Suprapubic skin (tissue), 4 donors: ENCODE measurements at regions not wholly inside any gene's neighbourhood (a gene's known extent, or its start where the extent isn't known, plus 50 kb on each side); places are given as distances from the start of the nearest gene placed in this dataset.

Source experiments
- DNase-seq, 2 donors: peaks; one replicate each; pipeline ENCODE4 v3.0.0-alpha.2; 2019; ENCODE audit warnings: low spot score in 2 of 2
- H3K27ac ChIP-seq: fragments of 200-600 bp; sonication (generic); one replicate; pipeline ENCODE4 v1.5.1; 2019
- H3K27me3 ChIP-seq: fragments of 200-600 bp; sonication (generic); one replicate; pipeline ENCODE4 v1.5.1; 2019
- H3K36me3 ChIP-seq: fragments of 200-600 bp; sonication (generic); one replicate; pipeline ENCODE4 v1.5.1; 2019
- H3K4me1 ChIP-seq: fragments of 200-600 bp; sonication (generic); one replicate; pipeline ENCODE4 v1.5.1; 2019
- H3K4me3 ChIP-seq: fragments of 200-600 bp; sonication (generic); one replicate; pipeline ENCODE4 v1.5.1; 2019; ENCODE audit warnings: mild to moderate bottlenecking
- H3K9me3 ChIP-seq: fragments of 200-600 bp; sonication (generic); one replicate; pipeline ENCODE4 v1.5.1; 2019
- CTCF ChIP-seq, 2 donors: fragments of 200-600 bp in 1 of 2; fragments of 450-650 bp in 1 of 2; sonication (generic) in 1 of 2; IDR thresholded peaks; one replicate each; pipeline ENCODE4 v1.5.1; 2016 to 2019; ENCODE audit warnings: antibody characterized with exemption in 2 of 2, mild to moderate bottlenecking in 1 of 2, moderate library complexity in 1 of 2
- EP300 ChIP-seq: sonication (generic); formaldehyde crosslinking; IDR thresholded peaks from one replicate; pipeline ENCODE4 v1.6.1; 2017; ENCODE audit warnings: antibody characterized with exemption
- POLR2A ChIP-seq, 2 donors: fragments of 450-650 bp; IDR thresholded peaks; one replicate each; pipeline ENCODE4 v1.6.1; 2017; ENCODE audit warnings: antibody characterized with exemption in 2 of 2, mild to moderate bottlenecking in 2 of 2, moderate library complexity in 2 of 2
- POLR2AphosphoS5 ChIP-seq, 3 donors: sonication (generic); formaldehyde crosslinking; IDR thresholded peaks; one replicate each; pipeline ENCODE4 v1.6.1; 2017; ENCODE audit warnings: antibody characterized with exemption in 3 of 3
- WGBS: methylation state at CpG from one replicate; pipeline ENCODE4 v1.1.5; 2018; 5-methylcytosine and 5-hydroxymethylcytosine counted together

GRCh38 chr5:178794433-178794832, 64.0 kb upstream of the ZNF354A start:
- 85% methylated on average over 4 of the region's 16 CpGs for WGBS
- Histone ChIP-seq H3K27ac (no peak overlapping the region), H3K27me3 (peaks cover 13% of the 10 kb centered on the region), H3K9me3 (no peaks in the 10 kb centered on the region), H3K4me3 (no peak overlapping the region), H3K36me3 (no peaks in the 10 kb centered on the region), H3K4me1 (no peaks in the 10 kb centered on the region)
- TF ChIP-seq CTCF (IDR thresholded peaks at IDR 0.05): no peak
- TF ChIP-seq POLR2AphosphoS5 (IDR thresholded peaks at IDR 0.05): no peak
- TF ChIP-seq EP300: no peak
- TF ChIP-seq POLR2A (IDR thresholded peaks at IDR 0.05): no peak
- DNase-seq: no peak

DNA sequence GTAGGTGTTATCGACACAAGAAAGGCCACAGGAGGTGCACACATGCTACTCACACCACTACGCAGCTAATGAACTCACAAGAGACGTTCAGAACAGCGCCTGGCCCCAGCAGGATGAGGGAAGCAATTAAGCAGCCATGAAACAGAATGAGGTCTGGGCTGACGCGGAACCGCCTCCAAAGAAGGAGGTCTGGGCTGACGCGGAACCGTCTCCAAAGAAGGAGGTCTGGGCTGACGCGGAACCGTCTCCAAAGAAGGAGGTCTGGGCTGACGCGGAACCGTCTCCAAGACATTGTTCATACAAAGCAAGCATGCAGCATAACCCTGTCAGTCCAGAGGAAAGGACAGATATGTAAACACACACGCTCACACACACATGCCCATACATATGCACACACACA, 63.2 kb upstream of the ZNF354A start:
- no peak for DNase-seq
- no peak overlapping the region for H3K27ac ChIP-seq
- H3K9me3 ChIP-seq: no peaks in the 10 kb centered on the region
- H3K4me3 ChIP-seq: no peak overlapping the region
- WGBS: 81% methylated on average over 17 of the region's 17 CpGs
- no peaks in the 10 kb centered on the region for H3K4me1 ChIP-seq
- peaks cover 13% of the 10 kb centered on the region for H3K27me3 ChIP-seq
- no peaks in the 10 kb centered on the region for H3K36me3 ChIP-seq
- no peak for TF ChIP-seq EP300
- no peak for TF ChIP-seq CTCF (IDR thresholded peaks at IDR 0.05)
- TF ChIP-seq POLR2AphosphoS5 (IDR thresholded peaks at IDR 0.05): no peak

DNA sequence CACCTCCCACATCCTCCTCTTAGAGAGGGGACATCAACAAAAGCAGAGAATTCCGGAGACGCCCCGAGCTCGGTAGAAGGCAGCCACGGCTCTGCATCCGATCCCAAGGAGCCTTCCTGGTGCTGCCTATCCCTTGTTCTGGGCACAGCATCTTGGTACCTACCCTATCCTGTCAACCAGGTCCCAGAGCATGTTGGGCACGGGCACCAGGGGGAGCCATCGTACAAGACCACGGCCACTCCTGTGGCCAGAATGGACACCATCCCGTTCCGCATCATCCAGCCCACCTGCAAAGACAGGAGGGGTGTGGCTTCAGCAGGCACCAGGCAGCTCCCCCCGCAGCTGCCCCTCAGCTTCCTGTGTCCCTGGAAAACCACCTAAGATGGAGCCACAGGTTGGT, 62.7 kb upstream of the ZNF354A start:
- DNase-seq: no peak
- Histone ChIP-seq H3K4me1 (no peaks in the 10 kb centered on the region), H3K36me3 (no peaks in the 10 kb centered on the region), H3K27ac (no peak overlapping the region), H3K4me3 (no peak overlapping the region), H3K9me3 (no peaks in the 10 kb centered on the region), H3K27me3 (peaks cover 13% of the 10 kb centered on the region)
- TF ChIP-seq EP300 (no peak), CTCF (IDR thresholded peaks at IDR 0.05) (peak in 1 of 2 donors; percentile 21)
- WGBS: 75% methylated on average over 12 of the region's 12 CpGs

DNA sequence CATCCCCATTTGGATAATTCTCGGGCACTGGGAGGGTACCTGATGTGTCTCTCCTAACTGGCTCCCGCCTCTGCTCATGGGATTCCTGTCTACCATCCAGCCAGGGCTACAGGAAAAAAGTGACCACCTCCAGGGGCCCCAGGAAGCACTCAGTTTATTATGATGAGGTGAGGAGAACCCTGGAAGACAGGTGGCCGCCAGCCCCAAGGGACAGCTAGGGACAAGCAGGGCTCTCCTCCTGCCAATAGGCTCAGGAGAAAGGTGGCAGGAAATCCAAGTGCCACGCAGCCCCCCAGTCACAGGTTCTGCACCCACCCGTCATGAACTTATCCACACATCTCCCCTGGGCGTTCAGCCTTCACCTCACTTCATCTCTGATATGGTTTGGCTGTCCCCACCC, 61.5 kb upstream of the ZNF354A start:
- Histone ChIP-seq H3K36me3 (no peaks in the 10 kb centered on the region), H3K27me3 (peaks cover 5% of the 10 kb centered on the region), H3K4me1 (no peaks in the 10 kb centered on the region), H3K4me3 (no peak overlapping the region), H3K9me3 (no peaks in the 10 kb centered on the region), H3K27ac (no peak overlapping the region)
- no peak for DNase-seq
- TF ChIP-seq EP300 (no peak), CTCF (IDR thresholded peaks at IDR 0.05) (no peak), POLR2A (IDR thresholded peaks at IDR 0.05) (no peak)
- 88% methylated on average over 6 of the region's 6 CpGs for WGBS

DNA sequence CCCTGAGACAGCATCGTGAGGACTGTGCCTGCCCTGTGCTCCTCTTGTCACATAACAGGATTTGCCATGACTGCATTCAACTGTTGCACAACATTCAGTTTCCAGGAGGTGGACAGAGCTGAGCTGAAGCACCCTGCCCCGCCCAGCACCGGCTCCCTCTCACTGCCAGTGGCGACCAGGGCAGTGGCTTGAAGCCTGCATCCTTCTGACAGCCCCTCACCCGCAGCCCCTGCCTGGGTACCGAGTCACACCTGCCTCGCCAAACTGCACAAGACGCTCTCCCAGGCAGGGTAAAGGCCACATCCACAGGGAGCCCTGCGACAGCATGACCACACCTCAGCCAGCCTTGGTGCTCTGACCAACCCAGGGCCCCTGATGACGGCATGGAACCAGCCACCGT, 59.9 kb upstream of the ZNF354A start:
- no peak for DNase-seq
- Histone ChIP-seq H3K36me3 (no peaks in the 10 kb centered on the region), H3K4me3 (no peak overlapping the region), H3K4me1 (no peaks in the 10 kb centered on the region), H3K27me3 (no peaks in the 10 kb centered on the region), H3K9me3 (no peaks in the 10 kb centered on the region), H3K27ac (no peak overlapping the region)
- 82% methylated on average over 9 of the region's 11 CpGs for WGBS
- TF ChIP-seq POLR2AphosphoS5 (IDR thresholded peaks at IDR 0.05): no peak
- no peak for TF ChIP-seq EP300

- 71% methylated on average over 11 of the region's 21 CpGs for WGBS
- TF ChIP-seq EP300 (no peak), CTCF (IDR thresholded peaks at IDR 0.05) (no peak), POLR2A (IDR thresholded peaks at IDR 0.05) (no peak), POLR2AphosphoS5 (IDR thresholded peaks at IDR 0.05) (no peak)
- no peak for DNase-seq
- H3K27ac ChIP-seq: no peak overlapping the region
- no peaks in the 10 kb centered on the region for H3K36me3 ChIP-seq
- no peaks in the 10 kb centered on the region for H3K4me1 ChIP-seq
- H3K9me3 ChIP-seq: no peaks in the 10 kb centered on the region
- no peak overlapping the region for H3K4me3 ChIP-seq
- no peaks in the 10 kb centered on the region for H3K27me3 ChIP-seq
Measured at GRCh38 chr5:178788381-178789085, 58.1 kb upstream of the ZNF354A start.
